Uterus (tissue), 3 donors: ENCODE measurements at regions not wholly inside any gene's neighbourhood (a gene's known extent, or its start where the extent isn't known, plus 50 kb on each side); places are given as distances from the start of the nearest gene placed in this dataset.
"Not testable (repeated sequence)": the region's sequence is repeated elsewhere in the genome, so short reads cannot be mapped to it uniquely, and the experiment has no call there.

ENCODE experiments used
- DNase-seq, 2 donors: peaks; one replicate each; pipeline ENCODE4 v3.0.0-alpha.2; 2019 to 2020
- H3K27ac ChIP-seq, 2 donors: fragments of 200-600 bp; sonication (generic); 1 replicate in 1 of 2; 2 replicates in 1 of 2; pipeline ENCODE4 v1.5.1; 2016 to 2018
- H3K27me3 ChIP-seq, 2 donors: fragments of 200-600 bp; sonication (generic); one replicate each; pipeline ENCODE4 v1.5.1; 2018 to 2019; ENCODE audit warnings: control low read depth in 1 of 2
- H3K36me3 ChIP-seq, 2 donors: fragments of 200-600 bp; sonication (generic); one replicate each; pipeline ENCODE4 v1.5.1; 2019; ENCODE audit warnings: control low read depth in 1 of 2
- H3K4me1 ChIP-seq, 2 donors: fragments of 200-600 bp; sonication (generic); one replicate each; pipeline ENCODE4 v1.5.1; 2018 to 2019; ENCODE audit warnings: control low read depth in 1 of 2
- H3K4me3 ChIP-seq, 2 donors: fragments of 200-600 bp; sonication (generic); 1 replicate in 1 of 2; 2 replicates in 1 of 2; pipeline ENCODE4 v1.5.1; 2018 to 2019; ENCODE audit warnings: mild to moderate bottlenecking in 1 of 2
- H3K9me3 ChIP-seq, 2 donors: fragments of 200-600 bp; sonication (generic); one replicate each; pipeline ENCODE4 v1.5.1; 2019; ENCODE audit warnings: control low read depth in 1 of 2
- CTCF ChIP-seq, 4 experiments: fragments of 200-600 bp in 2 of 4; fragments of 450-650 bp in 2 of 4; sonication (generic) in 2 of 4; IDR thresholded peaks; one replicate each; pipeline ENCODE4 v1.5.1; 2016 to 2019; ENCODE audit warnings: antibody characterized with exemption in 4 of 4, mild to moderate bottlenecking in 2 of 4, moderate library complexity in 1 of 4
- POLR2A ChIP-seq, 2 donors: fragments of 450-650 bp; IDR thresholded peaks; one replicate each; pipeline ENCODE4 v1.6.1; 2016; ENCODE audit warnings: antibody characterized with exemption in 2 of 2, mild to moderate bottlenecking in 1 of 2, moderate library complexity in 1 of 2
- intact Hi-C: fragments of 100-400 bp; cut with DNase I; formaldehyde crosslinking; loops from one replicate; pipeline ENCODE4 v1.15.1; 2023; ENCODE audit warnings: low total_unique reads
- donor health status: DM: yes; HTN: yes; CAD: no.

- TF ChIP-seq POLR2A (IDR thresholded peaks at IDR 0.05) = no peak
- no peak for TF ChIP-seq CTCF (IDR thresholded peaks at IDR 0.05)
- no peak overlapping the region for H3K27ac ChIP-seq
- H3K9me3 ChIP-seq = no peaks in the 10 kb centered on the region
- H3K36me3 ChIP-seq = no peaks in the 10 kb centered on the region
- H3K4me3 ChIP-seq = no peak overlapping the region
- DNase-seq = no peak
- intact Hi-C loops = no loop called here
- no peaks in the 10 kb centered on the region for H3K27me3 ChIP-seq
- H3K4me1 ChIP-seq = no peaks in the 10 kb centered on the region
Measured at GRCh38 chr9:124149992-124150391, 107.8 kb upstream of the NEK6 start.

- intact Hi-C loops = no loop called here
- Histone ChIP-seq H3K36me3 (no peaks in the 10 kb centered on the region), H3K4me1 (no peaks in the 10 kb centered on the region), H3K27me3 (no peaks in the 10 kb centered on the region), H3K9me3 (no peaks in the 10 kb centered on the region), H3K4me3 (no peak overlapping the region), H3K27ac (no peak overlapping the region)
- TF ChIP-seq CTCF (IDR thresholded peaks at IDR 0.05) (no peak), POLR2A (IDR thresholded peaks at IDR 0.05) (no peak)
- no peak for DNase-seq
Measured at GRCh38 chr9:124163760-124164255, 93.9 kb upstream of the NEK6 start.

- TF ChIP-seq POLR2A (IDR thresholded peaks at IDR 0.05) (no peak), CTCF (IDR thresholded peaks at IDR 0.05) (no peak)
Measured at GRCh38 chr9:124164811-124165210, 92.9 kb upstream of the NEK6 start.

GRCh38 chr9:124174433-124174832, 83.3 kb upstream of the NEK6 start:
- DNase-seq = no peak
- H3K4me1 ChIP-seq = no peaks in the 10 kb centered on the region
- no peaks in the 10 kb centered on the region for H3K27me3 ChIP-seq
- no peak overlapping the region for H3K4me3 ChIP-seq
- H3K9me3 ChIP-seq = no peaks in the 10 kb centered on the region
- no peak overlapping the region for H3K27ac ChIP-seq
- intact Hi-C loops = no loop called here
- TF ChIP-seq POLR2A (IDR thresholded peaks at IDR 0.05) (no peak), CTCF (IDR thresholded peaks at IDR 0.05) (no peak)
- no peaks in the 10 kb centered on the region for H3K36me3 ChIP-seq

More at GRCh38 chr9:124164811-124165210, 92.9 kb upstream of the NEK6 start:
- intact Hi-C loops = no loop called here
- H3K36me3 ChIP-seq = no peaks in the 10 kb centered on the region
- peak in 1 of 2 donors; percentile 22 for DNase-seq
- no peaks in the 10 kb centered on the region for H3K9me3 ChIP-seq
- H3K4me3 ChIP-seq = no peak overlapping the region
- H3K4me1 ChIP-seq = no peaks in the 10 kb centered on the region
- no peaks in the 10 kb centered on the region for H3K27me3 ChIP-seq
- H3K27ac ChIP-seq = no peak overlapping the region

GRCh38 chr9:124177522-124177921, 80.2 kb upstream of the NEK6 start:
- H3K27me3 ChIP-seq, DNase-seq, H3K4me1 ChIP-seq, intact Hi-C loops, H3K4me3 ChIP-seq, H3K36me3 ChIP-seq, H3K27ac ChIP-seq, H3K9me3 ChIP-seq: not testable (repeated sequence)
